H1 (cell line): ENCODE measurements at regions not wholly inside any gene's neighbourhood (a gene's known extent, or its start where the extent isn't known, plus 50 kb on each side); places are given as distances from the start of the nearest gene placed in this dataset.

ENCODE experiments used
- CHD2 ChIP-seq: IDR thresholded peaks from 2 replicates; pipeline ENCODE4 v1.6.1; 2012; ENCODE audit warnings: low read length, improper control_type of control experiment
- GABPA ChIP-seq: IDR thresholded peaks from 2 replicates; pipeline ENCODE4 v1.6.1; 2011; ENCODE audit warnings: mild to moderate bottlenecking, low read length, moderate library complexity, borderline replicate concordance; ENCODE audit not compliant: insufficient read depth
- TF ChIP-seq, protein P1 (sequence below): fragments of 300-600 bp; sonication (generic); IDR thresholded peaks from 2 replicates; pipeline ENCODE4 v1.7.1; 2012; ENCODE audit warnings: low read length, moderate library complexity, mild to moderate bottlenecking, inconsistent platforms; ENCODE audit not compliant: insufficient replicate concordance

GRCh38 chrX:79511799-79512198 lies 144.7 kb upstream of the ITM2A start (continued):
- TF ChIP-seq, protein P1, sequence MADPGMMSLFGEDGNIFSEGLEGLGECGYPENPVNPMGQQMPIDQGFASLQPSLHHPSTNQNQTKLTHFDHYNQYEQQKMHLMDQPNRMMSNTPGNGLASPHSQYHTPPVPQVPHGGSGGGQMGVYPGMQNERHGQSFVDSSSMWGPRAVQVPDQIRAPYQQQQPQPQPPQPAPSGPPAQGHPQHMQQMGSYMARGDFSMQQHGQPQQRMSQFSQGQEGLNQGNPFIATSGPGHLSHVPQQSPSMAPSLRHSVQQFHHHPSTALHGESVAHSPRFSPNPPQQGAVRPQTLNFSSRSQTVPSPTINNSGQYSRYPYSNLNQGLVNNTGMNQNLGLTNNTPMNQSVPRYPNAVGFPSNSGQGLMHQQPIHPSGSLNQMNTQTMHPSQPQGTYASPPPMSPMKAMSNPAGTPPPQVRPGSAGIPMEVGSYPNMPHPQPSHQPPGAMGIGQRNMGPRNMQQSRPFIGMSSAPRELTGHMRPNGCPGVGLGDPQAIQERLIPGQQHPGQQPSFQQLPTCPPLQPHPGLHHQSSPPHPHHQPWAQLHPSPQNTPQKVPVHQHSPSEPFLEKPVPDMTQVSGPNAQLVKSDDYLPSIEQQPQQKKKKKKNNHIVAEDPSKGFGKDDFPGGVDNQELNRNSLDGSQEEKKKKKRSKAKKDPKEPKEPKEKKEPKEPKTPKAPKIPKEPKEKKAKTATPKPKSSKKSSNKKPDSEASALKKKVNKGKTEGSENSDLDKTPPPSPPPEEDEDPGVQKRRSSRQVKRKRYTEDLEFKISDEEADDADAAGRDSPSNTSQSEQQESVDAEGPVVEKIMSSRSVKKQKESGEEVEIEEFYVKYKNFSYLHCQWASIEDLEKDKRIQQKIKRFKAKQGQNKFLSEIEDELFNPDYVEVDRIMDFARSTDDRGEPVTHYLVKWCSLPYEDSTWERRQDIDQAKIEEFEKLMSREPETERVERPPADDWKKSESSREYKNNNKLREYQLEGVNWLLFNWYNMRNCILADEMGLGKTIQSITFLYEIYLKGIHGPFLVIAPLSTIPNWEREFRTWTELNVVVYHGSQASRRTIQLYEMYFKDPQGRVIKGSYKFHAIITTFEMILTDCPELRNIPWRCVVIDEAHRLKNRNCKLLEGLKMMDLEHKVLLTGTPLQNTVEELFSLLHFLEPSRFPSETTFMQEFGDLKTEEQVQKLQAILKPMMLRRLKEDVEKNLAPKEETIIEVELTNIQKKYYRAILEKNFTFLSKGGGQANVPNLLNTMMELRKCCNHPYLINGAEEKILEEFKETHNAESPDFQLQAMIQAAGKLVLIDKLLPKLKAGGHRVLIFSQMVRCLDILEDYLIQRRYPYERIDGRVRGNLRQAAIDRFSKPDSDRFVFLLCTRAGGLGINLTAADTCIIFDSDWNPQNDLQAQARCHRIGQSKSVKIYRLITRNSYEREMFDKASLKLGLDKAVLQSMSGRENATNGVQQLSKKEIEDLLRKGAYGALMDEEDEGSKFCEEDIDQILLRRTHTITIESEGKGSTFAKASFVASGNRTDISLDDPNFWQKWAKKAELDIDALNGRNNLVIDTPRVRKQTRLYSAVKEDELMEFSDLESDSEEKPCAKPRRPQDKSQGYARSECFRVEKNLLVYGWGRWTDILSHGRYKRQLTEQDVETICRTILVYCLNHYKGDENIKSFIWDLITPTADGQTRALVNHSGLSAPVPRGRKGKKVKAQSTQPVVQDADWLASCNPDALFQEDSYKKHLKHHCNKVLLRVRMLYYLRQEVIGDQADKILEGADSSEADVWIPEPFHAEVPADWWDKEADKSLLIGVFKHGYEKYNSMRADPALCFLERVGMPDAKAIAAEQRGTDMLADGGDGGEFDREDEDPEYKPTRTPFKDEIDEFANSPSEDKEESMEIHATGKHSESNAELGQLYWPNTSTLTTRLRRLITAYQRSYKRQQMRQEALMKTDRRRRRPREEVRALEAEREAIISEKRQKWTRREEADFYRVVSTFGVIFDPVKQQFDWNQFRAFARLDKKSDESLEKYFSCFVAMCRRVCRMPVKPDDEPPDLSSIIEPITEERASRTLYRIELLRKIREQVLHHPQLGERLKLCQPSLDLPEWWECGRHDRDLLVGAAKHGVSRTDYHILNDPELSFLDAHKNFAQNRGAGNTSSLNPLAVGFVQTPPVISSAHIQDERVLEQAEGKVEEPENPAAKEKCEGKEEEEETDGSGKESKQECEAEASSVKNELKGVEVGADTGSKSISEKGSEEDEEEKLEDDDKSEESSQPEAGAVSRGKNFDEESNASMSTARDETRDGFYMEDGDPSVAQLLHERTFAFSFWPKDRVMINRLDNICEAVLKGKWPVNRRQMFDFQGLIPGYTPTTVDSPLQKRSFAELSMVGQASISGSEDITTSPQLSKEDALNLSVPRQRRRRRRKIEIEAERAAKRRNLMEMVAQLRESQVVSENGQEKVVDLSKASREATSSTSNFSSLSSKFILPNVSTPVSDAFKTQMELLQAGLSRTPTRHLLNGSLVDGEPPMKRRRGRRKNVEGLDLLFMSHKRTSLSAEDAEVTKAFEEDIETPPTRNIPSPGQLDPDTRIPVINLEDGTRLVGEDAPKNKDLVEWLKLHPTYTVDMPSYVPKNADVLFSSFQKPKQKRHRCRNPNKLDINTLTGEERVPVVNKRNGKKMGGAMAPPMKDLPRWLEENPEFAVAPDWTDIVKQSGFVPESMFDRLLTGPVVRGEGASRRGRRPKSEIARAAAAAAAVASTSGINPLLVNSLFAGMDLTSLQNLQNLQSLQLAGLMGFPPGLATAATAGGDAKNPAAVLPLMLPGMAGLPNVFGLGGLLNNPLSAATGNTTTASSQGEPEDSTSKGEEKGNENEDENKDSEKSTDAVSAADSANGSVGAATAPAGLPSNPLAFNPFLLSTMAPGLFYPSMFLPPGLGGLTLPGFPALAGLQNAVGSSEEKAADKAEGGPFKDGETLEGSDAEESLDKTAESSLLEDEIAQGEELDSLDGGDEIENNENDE, result no peak
- TF ChIP-seq CHD2 (no peak), GABPA (no peak)
- TF ChIP-seq, all 59 proteins: peak for 0
